ENCODE measurements at regions not wholly inside any gene's neighbourhood (a gene's known extent, or its start where the extent isn't known, plus 50 kb on each side); places are given as distances from the start of the nearest gene placed in this dataset.
A peak's percentile ranks its signal among the peaks of the same experiment; 100 is the strongest.

- no peak for DNase-seq
These were observed 393.2 kb upstream of the GALNT5 start for GRCh38 chr2:156864325-156864724.

DNA sequence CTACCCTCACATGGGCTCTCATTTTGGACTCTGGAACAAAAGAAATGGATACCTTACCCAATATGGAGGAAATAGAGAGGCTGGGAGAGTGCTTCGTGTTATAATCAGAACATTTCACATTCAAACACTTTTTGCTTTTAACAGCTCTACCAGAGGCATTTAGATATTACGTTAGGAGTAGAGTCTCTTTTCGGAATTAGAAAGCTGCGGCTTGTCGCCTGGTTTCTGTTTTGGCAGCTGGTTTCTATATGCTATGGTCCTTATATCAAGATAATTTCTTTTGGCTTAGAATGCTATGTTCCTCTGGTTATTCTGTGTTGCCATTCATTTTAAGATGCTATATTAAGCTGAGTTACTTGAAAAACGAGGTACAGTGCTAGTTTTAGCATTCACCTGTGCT, 392.8 kb upstream of the GALNT5 start:
- DNase-seq, result no peak

- DNase-seq, result no peak
These were observed 390.3 kb upstream of the GALNT5 start for GRCh38 chr2:156867201-156867600.

DNA sequence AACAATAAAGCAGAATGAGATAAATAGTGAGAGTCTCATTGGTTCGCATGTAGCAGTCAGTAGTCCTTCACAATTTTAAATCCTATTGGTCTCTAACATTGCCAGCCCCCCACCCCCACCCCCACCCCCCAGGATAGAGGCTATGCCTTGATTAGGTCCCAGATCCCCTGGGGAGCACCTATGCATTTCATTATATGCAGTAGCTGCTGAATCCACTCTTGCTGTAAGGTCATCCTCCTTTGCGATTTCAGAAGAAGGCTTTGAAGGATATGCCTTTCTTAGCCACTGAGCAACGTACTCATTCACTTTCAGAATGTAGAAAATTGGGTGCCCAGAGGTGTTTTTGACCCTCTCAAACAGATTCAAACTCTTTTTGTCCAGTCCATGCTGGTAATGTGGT, 382.8 kb upstream of the GALNT5 start:
- DNase-seq, result no peak

- DNase-seq, result peak; percentile 40
These were observed 373.7 kb upstream of the GALNT5 start for GRCh38 chr2:156883804-156884203.

DNA sequence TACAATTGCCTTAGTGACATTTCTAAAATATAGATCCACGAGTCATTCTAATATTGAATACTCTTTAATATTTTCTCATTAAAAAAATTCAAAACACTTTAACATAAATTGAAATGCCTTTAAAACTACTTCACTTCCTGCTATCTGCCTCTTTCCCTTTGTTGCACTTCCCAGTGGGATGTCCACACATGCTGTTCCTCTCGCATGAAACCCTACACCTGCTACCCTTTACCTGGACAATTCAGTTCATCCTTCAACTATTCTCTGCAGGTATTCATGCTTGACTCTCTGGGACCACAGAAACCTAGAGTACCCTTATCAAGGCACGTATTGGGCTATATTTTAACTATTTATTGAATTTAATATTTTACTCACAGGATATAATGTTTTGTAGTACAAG, 373.3 kb upstream of the GALNT5 start:
- no peak for DNase-seq

- no peak for DNase-seq
These were observed 366.9 kb upstream of the GALNT5 start for GRCh38 chr2:156890529-156891148.

GRCh38 chr2:156891609-156892008, 365.9 kb upstream of the GALNT5 start:
- no peak for DNase-seq

DNA sequence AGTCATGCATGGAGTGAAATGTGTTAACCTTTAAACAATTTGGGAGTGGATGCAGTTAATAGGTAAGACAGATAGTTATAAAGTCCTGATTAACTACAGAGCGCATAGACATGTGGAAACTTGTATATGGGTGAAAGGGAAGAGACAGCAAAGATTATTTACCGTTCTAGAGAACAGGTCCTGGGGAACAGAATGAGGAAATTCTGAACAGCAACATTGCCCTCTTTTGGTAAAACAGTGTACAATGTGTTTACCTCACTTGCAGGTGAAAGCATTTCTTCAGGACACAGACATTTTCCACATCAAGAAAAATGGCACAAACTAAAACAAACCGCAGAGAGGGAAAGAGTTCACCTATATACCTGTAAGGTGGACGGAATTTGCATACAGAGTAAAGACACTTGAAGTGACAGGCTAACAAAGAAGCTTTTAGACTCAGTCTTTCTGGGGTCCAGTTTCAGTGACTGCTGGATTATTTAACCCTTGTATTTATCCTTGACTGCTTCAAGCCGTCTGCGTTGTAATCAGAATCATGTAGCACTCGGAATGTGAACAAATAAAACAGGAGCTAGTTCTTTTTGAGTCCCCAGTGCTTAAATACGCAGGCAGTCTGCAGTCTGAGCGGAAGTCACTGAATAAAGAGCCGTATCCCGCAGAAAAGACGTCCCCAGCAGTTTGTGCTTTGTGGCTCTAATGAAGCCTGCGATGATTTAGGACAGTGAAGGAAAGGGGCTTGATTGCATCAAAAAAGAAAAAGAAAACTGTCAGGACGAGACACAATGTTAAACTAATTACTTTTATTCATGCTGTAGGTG, 364.8 kb upstream of the GALNT5 start:
- DNase-seq, result peak; percentile 42

GRCh38 chr2:156896294-156896693, 361.2 kb upstream of the GALNT5 start:
- peak; percentile 47 for DNase-seq

DNA sequence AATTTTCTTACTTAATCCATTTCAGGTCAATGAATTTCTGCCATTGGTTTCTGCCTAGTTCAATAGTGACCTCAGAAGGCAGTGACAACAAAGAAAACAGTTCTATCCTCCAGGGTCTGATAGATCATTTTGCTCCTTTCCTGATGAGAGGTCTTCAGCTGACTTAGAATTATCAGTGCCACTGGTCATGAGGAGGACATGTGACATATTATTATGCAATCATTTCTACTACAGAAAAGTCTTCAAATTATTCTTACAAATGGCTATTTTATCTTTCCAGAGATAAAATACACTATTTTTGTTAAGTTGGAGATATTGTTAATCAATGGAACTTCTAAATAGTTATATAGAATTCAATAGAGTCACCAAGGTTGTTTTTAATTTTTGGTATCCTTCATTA, 360.0 kb upstream of the GALNT5 start:
- DNase-seq, result no peak

- no peak for DNase-seq
These were observed 356.0 kb upstream of the GALNT5 start for GRCh38 chr2:156901373-156902031.

GRCh38 chr2:156903335-156903734, 354.2 kb upstream of the GALNT5 start:
- DNase-seq, result peak; percentile 5

DNA sequence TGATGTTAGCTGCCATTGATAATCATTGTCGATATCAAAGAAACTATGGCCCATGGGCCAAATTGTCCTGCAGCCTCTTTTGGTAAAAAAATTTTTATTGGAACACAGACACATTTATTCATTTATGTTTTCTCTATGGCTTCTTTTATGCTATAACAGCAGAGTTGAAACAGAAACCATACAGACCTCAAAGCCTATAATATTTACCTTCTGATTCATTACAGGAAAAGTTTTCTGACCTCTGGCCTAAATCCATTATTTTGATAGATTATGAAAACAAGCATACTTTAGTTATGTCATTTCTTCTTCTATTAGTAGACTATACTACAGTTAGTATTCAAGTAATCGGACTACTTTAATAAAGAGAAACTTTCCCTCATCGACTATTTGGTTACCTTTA, 349.7 kb upstream of the GALNT5 start:
- peak; percentile 29 for DNase-seq

DNA sequence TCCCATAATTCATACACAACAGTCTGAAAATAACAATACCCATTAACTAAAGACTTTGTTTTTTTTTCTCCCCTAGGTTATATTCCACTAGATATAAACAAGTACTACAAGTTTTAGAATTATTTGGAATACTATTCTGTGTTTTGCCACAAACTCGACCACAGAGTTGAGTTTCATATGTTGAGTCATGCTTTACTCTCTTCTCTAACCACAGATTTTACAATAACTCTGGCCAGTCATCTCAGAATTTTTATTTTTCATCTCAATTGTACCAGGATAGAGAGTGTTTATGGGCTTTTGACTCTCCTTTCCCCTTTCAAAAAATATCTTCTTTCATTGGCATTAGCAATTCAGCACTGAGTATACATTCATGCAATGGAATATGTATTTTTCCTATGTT, 348.7 kb upstream of the GALNT5 start:
- DNase-seq, result peak; percentile 69

GRCh38 chr2:156909983-156910382, 347.5 kb upstream of the GALNT5 start:
- DNase-seq, result no peak

DNA sequence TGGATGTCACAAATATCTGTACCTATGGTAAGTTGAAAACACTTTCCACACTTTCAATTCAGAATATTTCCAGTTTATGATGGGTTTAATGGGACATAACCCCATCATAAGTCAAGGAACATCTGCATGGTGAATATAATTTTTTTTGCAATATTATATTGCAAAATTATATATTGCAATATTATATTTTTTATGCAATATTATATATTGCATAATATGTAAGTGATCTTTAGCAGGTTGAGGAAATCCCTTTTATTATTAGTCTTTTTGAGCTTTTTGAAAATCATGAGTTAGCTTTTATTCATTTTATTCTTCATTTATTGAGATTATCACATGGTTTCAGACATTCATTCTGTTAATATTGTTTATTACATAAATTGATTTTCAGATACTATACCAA, 342.2 kb upstream of the GALNT5 start:
- DNase-seq, result no peak

GRCh38 chr2:156918410-156918809, 339.1 kb upstream of the GALNT5 start:
- no peak for DNase-seq

- no peak for DNase-seq
These were observed 327.1 kb upstream of the GALNT5 start for GRCh38 chr2:156930423-156930822.

DNA sequence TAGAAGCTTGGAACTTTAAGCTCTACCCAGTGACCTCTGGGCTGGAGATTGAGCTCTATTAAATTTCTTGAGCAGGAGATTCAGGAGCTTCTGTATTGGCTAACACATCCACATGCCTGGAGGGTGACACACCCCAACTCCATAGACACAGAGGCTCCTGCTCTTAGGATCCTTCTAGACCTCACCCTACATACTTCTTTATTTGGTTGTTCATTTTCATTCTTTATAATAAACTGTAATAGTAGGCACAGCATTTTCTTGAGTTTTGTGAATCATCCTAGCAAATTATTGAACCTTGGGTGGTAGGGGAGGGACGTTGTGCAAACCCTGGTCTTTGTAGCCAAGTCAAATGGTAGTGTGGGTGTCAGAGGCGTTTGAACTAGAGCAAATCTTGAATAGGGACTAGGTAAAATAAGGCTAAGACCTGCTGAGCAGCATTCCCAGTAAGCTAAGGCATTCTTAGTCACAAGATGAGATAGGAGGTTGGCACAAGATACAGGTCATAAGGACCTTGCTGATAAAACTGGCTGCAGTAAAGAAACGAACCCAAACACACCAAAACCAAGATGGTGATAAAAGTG, 323.8 kb upstream of the GALNT5 start:
- no peak for DNase-seq

DNA sequence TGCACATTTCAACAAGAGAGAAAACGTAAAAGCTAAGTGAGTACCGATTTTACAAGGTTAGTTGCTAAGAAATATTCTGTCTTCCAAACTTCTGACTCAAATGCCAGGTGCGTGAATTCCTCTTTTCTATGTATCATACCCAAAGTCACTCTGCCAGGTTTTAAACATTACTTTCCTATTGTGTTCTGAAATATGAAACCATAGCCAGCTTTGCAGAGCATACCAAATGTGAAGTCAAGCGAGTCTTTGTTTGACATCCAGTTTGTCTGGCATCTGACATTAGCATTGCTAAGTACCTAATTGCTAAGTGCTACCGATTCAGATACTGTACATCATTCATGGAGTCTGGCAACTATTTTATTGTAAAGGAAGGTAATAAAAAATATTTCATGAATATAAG, 321.9 kb upstream of the GALNT5 start:
- no peak for DNase-seq

DNA sequence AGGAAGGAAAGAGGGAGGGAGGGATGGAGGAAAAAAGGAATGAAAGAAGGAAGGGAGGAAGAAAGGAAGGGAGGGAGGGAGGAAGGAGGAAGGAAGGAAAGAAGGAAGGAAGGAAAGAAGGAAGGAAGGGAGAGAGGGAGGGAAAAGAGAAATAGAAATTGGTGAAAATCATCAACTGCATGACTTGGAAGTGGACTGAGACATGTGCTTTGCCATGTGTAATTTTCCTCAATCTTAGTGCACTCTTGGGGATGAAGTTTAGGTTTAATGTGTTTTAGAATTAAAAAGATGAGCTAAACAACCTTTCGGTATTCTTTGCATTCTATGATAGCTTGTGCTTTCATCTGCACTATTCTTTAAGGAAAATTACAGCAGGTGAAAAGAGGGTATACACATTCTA, 320.1 kb upstream of the GALNT5 start:
- DNase-seq, result no peak

DNA sequence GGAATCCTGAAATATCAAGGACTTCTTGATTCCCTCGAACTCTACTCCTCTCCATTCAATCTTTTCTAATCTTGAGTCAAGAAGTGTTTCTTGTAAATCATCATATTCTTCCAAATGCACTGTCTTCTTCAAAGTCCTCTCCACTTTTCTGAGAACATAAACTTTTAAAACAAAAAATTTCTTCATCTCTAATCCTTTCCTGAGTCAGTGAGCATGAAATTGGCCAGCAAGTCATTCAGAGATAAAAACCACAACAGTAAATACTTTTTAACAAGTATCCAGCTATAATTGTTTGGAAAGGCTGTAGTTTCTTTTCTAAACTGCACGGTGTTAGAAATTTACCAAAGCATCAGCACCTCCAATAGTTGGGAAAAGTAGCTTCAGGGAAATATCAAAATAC, 312.6 kb upstream of the GALNT5 start:
- no peak for DNase-seq

- DNase-seq, result no peak
These were observed 310.2 kb upstream of the GALNT5 start for GRCh38 chr2:156947261-156947660.
